ENCODE measurements at regions not wholly inside any gene's neighbourhood (a gene's known extent, or its start where the extent isn't known, plus 50 kb on each side); places are given as distances from the start of the nearest gene placed in this dataset.

GRCh38 chr3:153652076-153652475 lies 469.1 kb upstream of the ARHGEF26 start:
- CTCF ChIA-PET: no interaction called here
- POLR2A ChIA-PET: no interaction called here
- Histone ChIP-seq H3K36me3 (ENCODE audit: control insufficient read depth in 2 of 2, insufficient read depth in 1 of 2, low read length in 2 of 2) (no peaks in the 10 kb centered on the region), H3K4me1 (ENCODE audit: control insufficient read depth, insufficient read depth, low read length) (no peaks in the 10 kb centered on the region), H3K4me3 (ENCODE audit: low read depth, low read length) (no peak overlapping the region), H3K9me3 (ENCODE audit: control insufficient read depth, insufficient read depth, low read depth, low read length) (no peaks in the 10 kb centered on the region), H3K27ac (ENCODE audit: extremely low read depth, low read depth, low read length) (no peak overlapping the region)
- TF ChIP-seq KLF7 (tag by site-specific recombination; IDR thresholded peaks at IDR 0.05; ENCODE audit: borderline replicate concordance): no peak
- TF ChIP-seq SCRT2 (tag by site-specific recombination; IDR thresholded peaks at IDR 0.05): no peak
- TF ChIP-seq TCF7L2 (IDR thresholded peaks at IDR 0.05; ENCODE audit: borderline replicate concordance, low read depth, low read length): no peak
- TF ChIP-seq ZNF311 (tag by site-specific recombination; IDR thresholded peaks at IDR 0.05; ENCODE audit: borderline replicate concordance): no peak
- no peak for TF ChIP-seq MEIS1 (CRISPR knock-in tag; IDR thresholded peaks at IDR 0.05; ENCODE audit: borderline replicate concordance)
- TF ChIP-seq ZBTB49 (tag by site-specific recombination; IDR thresholded peaks at IDR 0.05; ENCODE audit: low read depth): no peak
- no peak for TF ChIP-seq ZNF133 (tag by site-specific recombination; IDR thresholded peaks at IDR 0.05)
- TF ChIP-seq, protein P1, sequence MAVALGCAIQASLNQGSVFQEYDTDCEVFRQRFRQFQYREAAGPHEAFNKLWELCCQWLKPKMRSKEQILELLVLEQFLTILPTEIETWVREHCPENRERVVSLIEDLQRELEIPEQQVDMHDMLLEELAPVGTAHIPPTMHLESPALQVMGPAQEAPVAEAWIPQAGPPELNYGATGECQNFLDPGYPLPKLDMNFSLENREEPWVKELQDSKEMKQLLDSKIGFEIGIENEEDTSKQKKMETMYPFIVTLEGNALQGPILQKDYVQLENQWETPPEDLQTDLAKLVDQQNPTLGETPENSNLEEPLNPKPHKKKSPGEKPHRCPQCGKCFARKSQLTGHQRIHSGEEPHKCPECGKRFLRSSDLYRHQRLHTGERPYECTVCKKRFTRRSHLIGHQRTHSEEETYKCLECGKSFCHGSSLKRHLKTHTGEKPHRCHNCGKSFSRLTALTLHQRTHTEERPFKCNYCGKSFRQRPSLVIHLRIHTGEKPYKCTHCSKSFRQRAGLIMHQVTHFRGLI (tag by site-specific recombination; IDR thresholded peaks at IDR 0.05): no peak
- no peak for TF ChIP-seq ZNF114 (tag by site-specific recombination; IDR thresholded peaks at IDR 0.05)
- TF ChIP-seq HOXA7 (CRISPR knock-in tag; IDR thresholded peaks at IDR 0.05; ENCODE audit: borderline replicate concordance): no peak
- TF ChIP-seq ZSCAN23 (tag by site-specific recombination; IDR thresholded peaks at IDR 0.05): no peak
- no peak for TF ChIP-seq HOXD13 (CRISPR knock-in tag; IDR thresholded peaks at IDR 0.05; ENCODE audit: borderline replicate concordance)
- no peak for TF ChIP-seq ZNF843 (tag by site-specific recombination; IDR thresholded peaks at IDR 0.05)
- TF ChIP-seq, protein P2, sequence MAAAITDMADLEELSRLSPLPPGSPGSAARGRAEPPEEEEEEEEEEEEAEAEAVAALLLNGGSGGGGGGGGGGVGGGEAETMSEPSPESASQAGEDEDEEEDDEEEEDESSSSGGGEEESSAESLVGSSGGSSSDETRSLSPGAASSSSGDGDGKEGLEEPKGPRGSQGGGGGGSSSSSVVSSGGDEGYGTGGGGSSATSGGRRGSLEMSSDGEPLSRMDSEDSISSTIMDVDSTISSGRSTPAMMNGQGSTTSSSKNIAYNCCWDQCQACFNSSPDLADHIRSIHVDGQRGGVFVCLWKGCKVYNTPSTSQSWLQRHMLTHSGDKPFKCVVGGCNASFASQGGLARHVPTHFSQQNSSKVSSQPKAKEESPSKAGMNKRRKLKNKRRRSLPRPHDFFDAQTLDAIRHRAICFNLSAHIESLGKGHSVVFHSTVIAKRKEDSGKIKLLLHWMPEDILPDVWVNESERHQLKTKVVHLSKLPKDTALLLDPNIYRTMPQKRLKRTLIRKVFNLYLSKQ (tag by site-specific recombination; IDR thresholded peaks at IDR 0.05; ENCODE audit: borderline replicate concordance): no peak
- no peak for TF ChIP-seq ZSCAN4 (tag by site-specific recombination; IDR thresholded peaks at IDR 0.05)
- TF ChIP-seq WT1 (tag by site-specific recombination; IDR thresholded peaks at IDR 0.05): no peak

GRCh38 chr3:153657046-153657445 lies 464.1 kb upstream of the ARHGEF26 start:
- H3K4me3 ChIP-seq (ENCODE audit: low read depth, low read length): no peak overlapping the region
- no peaks in the 10 kb centered on the region for H3K4me1 ChIP-seq (ENCODE audit: control insufficient read depth, insufficient read depth, low read length)
- no peaks in the 10 kb centered on the region for H3K36me3 ChIP-seq (ENCODE audit: control insufficient read depth in 2 of 2, insufficient read depth in 1 of 2, low read length in 2 of 2)
- ChIA-PET POLR2A (no interaction called here), CTCF (no interaction called here)
- TF ChIP-seq GLI4 (tag by site-specific recombination; IDR thresholded peaks at IDR 0.05) (no peak), ZNF133 (tag by site-specific recombination; IDR thresholded peaks at IDR 0.05) (no peak), PRDM6 (tag by site-specific recombination; IDR thresholded peaks at IDR 0.05) (no peak), ZNF324 (tag by site-specific recombination; IDR thresholded peaks at IDR 0.05) (no peak), ZNF157 (tag by site-specific recombination; IDR thresholded peaks at IDR 0.05) (no peak), ZNF239 (tag by site-specific recombination; IDR thresholded peaks at IDR 0.05) (no peak), ZNF560 (tag by site-specific recombination; IDR thresholded peaks at IDR 0.05; ENCODE audit: borderline replicate concordance) (no peak), ZNF202 (tag by site-specific recombination; IDR thresholded peaks at IDR 0.05; ENCODE audit: borderline replicate concordance) (no peak), ZFP69B (tag by site-specific recombination; IDR thresholded peaks at IDR 0.05) (no peak)
- TF ChIP-seq, protein P3, sequence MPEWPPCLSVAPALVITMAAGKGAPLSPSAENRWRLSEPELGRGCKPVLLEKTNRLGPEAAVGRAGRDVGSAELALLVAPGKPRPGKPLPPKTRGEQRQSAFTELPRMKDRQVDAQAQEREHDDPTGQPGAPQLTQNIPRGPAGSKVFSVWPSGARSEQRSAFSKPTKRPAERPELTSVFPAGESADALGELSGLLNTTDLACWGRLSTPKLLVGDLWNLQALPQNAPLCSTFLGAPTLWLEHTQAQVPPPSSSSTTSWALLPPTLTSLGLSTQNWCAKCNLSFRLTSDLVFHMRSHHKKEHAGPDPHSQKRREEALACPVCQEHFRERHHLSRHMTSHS (tag by site-specific recombination; IDR thresholded peaks at IDR 0.05): no peak
- TF ChIP-seq, protein P4, sequence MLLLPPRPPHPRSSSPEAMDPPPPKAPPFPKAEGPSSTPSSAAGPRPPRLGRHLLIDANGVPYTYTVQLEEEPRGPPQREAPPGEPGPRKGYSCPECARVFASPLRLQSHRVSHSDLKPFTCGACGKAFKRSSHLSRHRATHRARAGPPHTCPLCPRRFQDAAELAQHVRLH (tag by site-specific recombination; IDR thresholded peaks at IDR 0.05): no peak
- H3K27ac ChIP-seq (ENCODE audit: extremely low read depth, low read depth, low read length): no peak overlapping the region
- H3K9me3 ChIP-seq (ENCODE audit: control insufficient read depth, insufficient read depth, low read depth, low read length): no peaks in the 10 kb centered on the region

Measured in HEK293 (cell line).